ENCODE measurements at regions not wholly inside any gene's neighbourhood (a gene's known extent, or its start where the extent isn't known, plus 50 kb on each side); places are given as distances from the start of the nearest gene placed in this dataset.

DNA sequence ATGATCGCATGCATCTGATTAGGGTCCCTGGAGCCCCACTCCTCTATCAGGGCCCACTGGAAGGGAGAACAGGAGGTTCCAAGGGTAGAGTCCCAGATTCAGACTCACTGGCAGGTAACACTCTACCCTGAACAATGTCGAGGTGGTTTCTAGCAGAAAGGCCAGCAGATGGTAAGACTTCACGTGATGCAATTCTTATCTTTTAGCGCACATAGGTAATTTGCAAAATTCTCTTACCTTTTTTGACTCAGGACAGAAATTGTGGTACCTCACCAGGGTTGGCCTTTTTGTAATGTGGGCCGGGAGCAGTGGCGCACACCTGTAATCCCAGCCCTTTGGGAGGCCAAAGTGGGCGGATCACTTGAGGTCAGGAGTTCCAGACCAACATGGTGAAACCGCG, 228.1 kb upstream of the JARID2 start:
- TF ChIP-seq ZNF317 (CRISPR knock-in tag; IDR thresholded peaks at IDR 0.05) (no peak), MYNN (CRISPR knock-in tag; IDR thresholded peaks at IDR 0.05; ENCODE audit: low read depth) (no peak), ZNF460 (CRISPR knock-in tag; IDR thresholded peaks at IDR 0.05; ENCODE audit: borderline replicate concordance) (no peak), IRF2 (CRISPR knock-in tag; IDR thresholded peaks at IDR 0.05) (no peak), SNAPC2 (CRISPR knock-in tag; IDR thresholded peaks at IDR 0.05) (no peak), CEBPB (IDR thresholded peaks at IDR 0.05; ENCODE audit: borderline replicate concordance, low read depth, low read length) (no peak), ZFP36 (IDR thresholded peaks at IDR 0.05; ENCODE audit: borderline replicate concordance, low read depth, low read length, partially characterized antibody) (no peak)
- TF ChIP-seq, protein P1, sequence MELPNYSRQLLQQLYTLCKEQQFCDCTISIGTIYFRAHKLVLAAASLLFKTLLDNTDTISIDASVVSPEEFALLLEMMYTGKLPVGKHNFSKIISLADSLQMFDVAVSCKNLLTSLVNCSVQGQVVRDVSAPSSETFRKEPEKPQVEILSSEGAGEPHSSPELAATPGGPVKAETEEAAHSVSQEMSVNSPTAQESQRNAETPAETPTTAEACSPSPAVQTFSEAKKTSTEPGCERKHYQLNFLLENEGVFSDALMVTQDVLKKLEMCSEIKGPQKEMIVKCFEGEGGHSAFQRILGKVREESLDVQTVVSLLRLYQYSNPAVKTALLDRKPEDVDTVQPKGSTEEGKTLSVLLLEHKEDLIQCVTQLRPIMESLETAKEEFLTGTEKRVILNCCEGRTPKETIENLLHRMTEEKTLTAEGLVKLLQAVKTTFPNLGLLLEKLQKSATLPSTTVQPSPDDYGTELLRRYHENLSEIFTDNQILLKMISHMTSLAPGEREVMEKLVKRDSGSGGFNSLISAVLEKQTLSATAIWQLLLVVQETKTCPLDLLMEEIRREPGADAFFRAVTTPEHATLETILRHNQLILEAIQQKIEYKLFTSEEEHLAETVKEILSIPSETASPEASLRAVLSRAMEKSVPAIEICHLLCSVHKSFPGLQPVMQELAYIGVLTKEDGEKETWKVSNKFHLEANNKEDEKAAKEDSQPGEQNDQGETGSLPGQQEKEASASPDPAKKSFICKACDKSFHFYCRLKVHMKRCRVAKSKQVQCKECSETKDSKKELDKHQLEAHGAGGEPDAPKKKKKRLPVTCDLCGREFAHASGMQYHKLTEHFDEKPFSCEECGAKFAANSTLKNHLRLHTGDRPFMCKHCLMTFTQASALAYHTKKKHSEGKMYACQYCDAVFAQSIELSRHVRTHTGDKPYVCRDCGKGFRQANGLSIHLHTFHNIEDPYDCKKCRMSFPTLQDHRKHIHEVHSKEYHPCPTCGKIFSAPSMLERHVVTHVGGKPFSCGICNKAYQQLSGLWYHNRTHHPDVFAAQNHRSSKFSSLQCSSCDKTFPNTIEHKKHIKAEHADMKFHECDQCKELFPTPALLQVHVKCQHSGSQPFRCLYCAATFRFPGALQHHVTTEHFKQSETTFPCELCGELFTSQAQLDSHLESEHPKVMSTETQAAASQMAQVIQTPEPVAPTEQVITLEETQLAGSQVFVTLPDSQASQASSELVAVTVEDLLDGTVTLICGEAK (IDR thresholded peaks at IDR 0.05): no peak
- TF ChIP-seq, protein P1 (CRISPR knock-in tag; IDR thresholded peaks at IDR 0.05): no peak
- TF ChIP-seq, protein P2, sequence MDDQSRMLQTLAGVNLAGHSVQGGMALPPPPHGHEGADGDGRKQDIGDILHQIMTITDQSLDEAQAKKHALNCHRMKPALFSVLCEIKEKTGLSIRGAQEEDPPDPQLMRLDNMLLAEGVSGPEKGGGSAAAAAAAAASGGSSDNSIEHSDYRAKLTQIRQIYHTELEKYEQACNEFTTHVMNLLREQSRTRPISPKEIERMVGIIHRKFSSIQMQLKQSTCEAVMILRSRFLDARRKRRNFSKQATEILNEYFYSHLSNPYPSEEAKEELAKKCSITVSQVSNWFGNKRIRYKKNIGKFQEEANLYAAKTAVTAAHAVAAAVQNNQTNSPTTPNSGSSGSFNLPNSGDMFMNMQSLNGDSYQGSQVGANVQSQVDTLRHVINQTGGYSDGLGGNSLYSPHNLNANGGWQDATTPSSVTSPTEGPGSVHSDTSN (CRISPR knock-in tag; IDR thresholded peaks at IDR 0.05; ENCODE audit: borderline replicate concordance): no peak

Data from HepG2 (cell line).